ENCODE measurements at regions not wholly inside any gene's neighbourhood (a gene's known extent, or its start where the extent isn't known, plus 50 kb on each side); places are given as distances from the start of the nearest gene placed in this dataset.
"Not testable (repeated sequence)": the region's sequence is repeated elsewhere in the genome, so short reads cannot be mapped to it uniquely, and the experiment has no call there.

- no peak for DNase-seq
Observed at GRCh38 chr20:1825507-1825906, 69.7 kb upstream of the SIRPA start.

DNA sequence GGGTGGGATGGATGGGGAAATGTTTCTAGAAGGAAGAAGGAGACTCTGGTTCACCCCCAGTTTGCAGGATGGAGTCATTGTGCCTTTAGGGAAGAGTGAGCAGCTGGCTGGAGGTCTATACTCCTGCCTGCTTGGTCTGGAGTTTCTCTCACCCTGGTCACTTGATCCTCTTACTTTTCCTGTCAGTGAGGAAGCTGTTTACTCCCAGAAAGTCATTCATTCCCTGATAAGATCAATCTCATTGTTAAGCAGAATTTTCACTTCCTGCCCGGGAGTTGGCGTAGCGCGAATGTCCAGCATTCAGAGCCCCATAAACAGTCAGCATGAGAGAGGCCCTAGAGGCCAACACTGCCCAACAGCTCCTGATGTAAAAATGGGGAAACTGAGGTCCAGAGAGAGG is 70.4 kb upstream of the SIRPA start:
- DNase-seq, result no peak

GRCh38 chr20:1824181-1824580 is 71.0 kb upstream of the SIRPA start:
- no peak for DNase-seq

- no peak for DNase-seq
Observed at GRCh38 chr20:1823450-1823844, 71.8 kb upstream of the SIRPA start.

DNA sequence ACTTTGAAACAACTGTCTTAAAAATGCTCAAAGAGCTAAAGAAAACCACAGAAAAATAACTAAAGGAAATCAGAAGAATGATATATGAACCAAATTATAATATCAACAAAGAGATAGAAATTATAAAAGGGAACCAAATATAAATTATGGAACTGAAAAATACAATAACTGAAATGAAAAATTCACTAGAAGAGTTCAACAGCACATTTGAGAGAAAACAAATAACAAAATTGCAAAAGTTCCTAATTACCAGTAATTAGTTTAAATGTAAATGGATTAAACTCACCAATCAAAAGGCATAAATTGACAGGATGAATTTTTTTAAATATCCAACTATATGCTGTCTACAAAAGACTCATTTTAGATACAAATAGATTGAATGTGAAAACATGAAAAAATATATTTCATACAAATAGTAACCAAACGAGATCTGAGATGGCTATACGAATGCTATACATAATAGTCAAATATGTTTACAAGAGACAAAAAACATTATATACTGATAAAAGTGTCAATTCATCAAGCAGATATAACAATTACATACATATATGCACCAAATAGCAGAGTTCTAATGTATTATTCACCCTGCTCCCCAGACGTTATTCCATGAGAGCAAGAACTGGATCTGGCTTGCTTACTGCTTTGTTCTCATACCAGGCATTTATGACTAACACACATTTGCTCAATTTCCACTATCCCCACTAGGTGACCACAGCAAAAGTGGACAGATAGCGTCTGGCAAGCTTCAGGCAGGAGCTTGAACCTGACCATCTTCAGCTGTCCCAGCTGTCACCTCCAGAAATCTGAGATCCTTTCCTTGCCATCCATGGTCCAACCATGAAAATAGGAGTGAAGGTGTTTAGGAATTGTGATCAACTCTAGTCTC is 72.4 kb upstream of the SIRPA start:
- DNase-seq, result no peak

DNA sequence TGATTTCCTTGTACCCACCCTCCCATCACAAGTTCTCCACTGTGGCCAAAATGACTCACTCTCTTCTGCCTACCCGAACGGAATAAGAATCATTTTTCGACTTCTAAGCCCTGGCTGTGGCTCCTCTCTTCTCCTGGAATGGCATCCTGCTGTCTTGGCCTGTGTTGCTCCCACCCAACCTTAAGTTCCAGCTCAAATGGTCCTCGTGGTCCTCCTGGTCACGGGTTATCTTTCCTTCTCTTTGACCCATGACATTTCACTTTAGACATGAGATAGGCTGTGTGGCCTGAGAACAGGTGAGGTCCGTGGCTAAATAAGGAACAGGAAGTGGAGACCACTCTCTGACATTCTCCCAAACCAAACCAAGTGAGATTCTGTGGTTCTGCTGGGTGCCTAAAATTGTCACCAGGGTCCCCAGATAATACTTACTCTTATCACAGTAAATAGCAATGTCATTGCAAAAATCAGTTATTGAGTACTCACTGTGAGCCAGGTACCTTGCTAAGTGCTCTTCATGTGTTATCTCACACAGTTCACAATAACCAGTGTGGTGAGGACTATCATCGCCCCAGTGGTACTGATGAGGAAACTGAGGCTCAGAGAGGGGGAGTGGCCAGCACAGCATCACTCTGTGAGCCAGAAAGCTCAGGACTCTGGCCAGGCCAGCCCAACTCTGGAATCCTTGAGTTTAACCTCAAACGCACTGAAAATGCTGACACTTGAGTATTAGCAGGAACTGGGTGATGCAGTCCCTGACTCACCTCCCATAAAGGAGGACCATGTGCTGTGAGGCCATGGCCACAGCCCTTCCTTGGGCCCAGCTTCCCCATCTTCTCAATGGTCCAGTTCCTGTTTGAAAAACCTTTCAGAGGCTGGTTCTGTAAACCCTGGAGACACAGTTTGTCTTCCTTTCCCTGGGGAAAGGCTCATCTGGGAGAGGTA is 74.8 kb upstream of the SIRPA start:
- DNase-seq, result no peak

- peak; percentile 51 for DNase-seq
Observed at GRCh38 chr20:1819311-1820137, 75.7 kb upstream of the SIRPA start.

DNA sequence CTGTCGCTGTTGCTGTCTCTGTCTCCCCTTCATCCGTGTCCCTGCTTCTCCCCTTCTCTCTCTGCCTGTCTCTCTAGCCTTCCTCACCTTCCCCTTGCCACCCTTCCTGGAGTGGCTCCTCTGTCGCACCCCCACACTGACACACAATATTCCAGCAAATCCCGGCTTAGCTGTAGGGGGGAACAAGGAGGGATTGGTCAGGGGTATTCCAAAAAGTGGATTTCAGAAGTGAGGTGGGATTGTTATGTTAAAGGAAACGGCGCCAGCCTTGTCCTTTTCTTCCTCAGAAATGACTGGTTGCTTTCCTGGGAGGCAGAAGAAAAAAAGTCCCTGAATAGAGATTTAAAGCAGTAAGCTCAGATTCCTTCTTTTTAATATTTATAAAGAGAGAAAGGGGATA is 76.3 kb upstream of the SIRPA start:
- DNase-seq, result no peak

DNA sequence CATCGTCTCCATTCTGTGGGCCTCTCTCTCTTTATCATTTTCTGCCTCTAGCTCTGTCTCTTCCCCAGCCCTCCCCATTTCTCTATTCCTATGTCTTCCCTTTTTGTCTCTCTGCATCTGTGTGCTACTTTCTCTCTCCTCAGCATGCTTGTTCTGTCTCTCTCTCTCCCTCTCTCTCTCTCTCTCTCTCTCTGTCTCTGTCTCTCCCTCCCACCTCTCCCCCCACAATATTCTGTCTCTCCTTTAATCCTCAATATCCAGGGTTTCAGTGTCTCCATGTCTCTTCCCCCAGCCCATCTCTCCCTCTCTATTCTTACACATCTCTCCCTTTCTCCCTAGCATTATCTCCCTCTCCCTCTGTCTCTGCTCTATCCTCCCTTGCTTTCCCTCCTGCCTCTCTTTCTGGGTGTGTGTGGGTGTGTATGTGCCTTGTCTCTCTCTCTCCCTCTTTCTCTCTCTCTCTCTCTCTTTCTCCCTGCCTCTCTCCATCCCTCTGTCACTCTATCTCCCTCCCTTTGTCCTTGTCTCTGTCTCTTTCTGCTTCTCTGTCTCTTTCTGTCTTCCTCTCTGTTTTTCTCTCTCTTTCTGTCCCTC is 76.9 kb upstream of the SIRPA start:
- no peak for DNase-seq

- DNase-seq, result no peak
Observed at GRCh38 chr20:1817577-1818211, 77.5 kb upstream of the SIRPA start.

GRCh38 chr20:1816384-1817381 is 78.5 kb upstream of the SIRPA start:
- DNase-seq, result no peak

- no peak for DNase-seq
Observed at GRCh38 chr20:1815502-1816085, 79.6 kb upstream of the SIRPA start.

- not testable (repeated sequence) for DNase-seq
Observed at GRCh38 chr20:1814861-1815260, 80.3 kb upstream of the SIRPA start.

- DNase-seq, result no peak
Observed at GRCh38 chr20:1813674-1814635, 81.3 kb upstream of the SIRPA start.

GRCh38 chr20:1813101-1813529 is 82.1 kb upstream of the SIRPA start:
- no peak for DNase-seq

DNA sequence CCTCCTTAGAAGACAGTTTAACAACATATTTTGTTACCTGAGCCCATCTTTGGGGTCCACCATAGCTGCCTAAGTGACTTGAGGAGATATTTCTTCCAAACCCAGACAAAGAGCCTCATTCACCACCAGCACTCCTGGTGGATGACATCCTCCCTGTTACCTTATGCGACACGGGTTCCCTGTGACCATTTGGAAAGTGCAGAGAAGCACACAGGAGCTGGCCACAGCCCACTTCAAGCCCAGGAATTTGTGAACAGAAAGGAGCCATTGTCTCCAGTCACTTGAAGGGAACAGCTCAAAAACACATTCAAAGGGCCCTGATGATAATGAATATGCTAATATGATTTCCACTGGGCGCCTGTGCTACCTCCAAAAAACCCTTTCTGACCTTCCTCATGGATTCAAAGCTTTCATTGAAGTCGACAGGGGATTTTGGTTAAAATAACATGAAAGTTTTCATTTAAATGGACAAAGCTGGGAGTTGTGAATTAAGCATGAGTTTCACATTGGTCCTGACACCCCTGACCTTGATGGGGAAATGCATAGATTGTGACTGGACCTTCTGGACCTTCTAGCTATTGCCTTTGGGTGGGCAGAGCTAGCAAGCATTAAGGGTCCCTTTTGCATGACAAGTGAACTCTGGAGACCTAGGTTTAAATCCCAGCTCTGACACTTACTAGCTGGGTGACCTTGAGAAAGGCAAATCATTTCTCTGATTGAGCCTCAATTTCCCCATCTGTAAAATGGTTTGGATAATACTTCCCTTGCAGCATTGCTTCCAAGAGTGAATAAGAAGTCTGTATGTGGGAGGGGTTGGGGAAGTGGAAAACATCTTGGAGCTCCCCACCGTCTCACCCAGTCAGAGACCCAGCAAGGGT is 83.3 kb upstream of the SIRPA start:
- no peak for DNase-seq

GRCh38 chr20:1810926-1811620 is 84.1 kb upstream of the SIRPA start:
- peak; percentile 18 for DNase-seq
